IPS DF 4.7 (cell line): ENCODE measurements at regions not wholly inside any gene's neighbourhood (a gene's known extent, or its start where the extent isn't known, plus 50 kb on each side); places are given as distances from the start of the nearest gene placed in this dataset.
A peak's percentile ranks its signal among the peaks of the same experiment; 100 is the strongest.

Experiments
- DNase-seq: peaks from one replicate; pipeline ENCODE4 v3.0.0-alpha.2; 2013; ENCODE audit warnings: low spot score; ENCODE audit errors: extremely low read depth

GRCh38 chr13:76129305-76130000, 493.3 kb downstream of the LMO7 start:
- no peak for DNase-seq

- no peak for DNase-seq
Observed at GRCh38 chr13:76127922-76128321, 491.8 kb downstream of the LMO7 start.

- DNase-seq = no peak
Observed at GRCh38 chr13:76123548-76123947, 487.4 kb downstream of the LMO7 start.

GRCh38 chr13:76116751-76117360, 480.7 kb downstream of the LMO7 start:
- DNase-seq = no peak

GRCh38 chr13:76106763-76107162, 470.6 kb downstream of the LMO7 start:
- no peak for DNase-seq

- DNase-seq = no peak
Observed at GRCh38 chr13:76094645-76095044, 458.5 kb downstream of the LMO7 start.

- no peak for DNase-seq
Observed at GRCh38 chr13:76091076-76091475, 454.9 kb downstream of the LMO7 start.

- DNase-seq = no peak
Observed at GRCh38 chr13:76086729-76087128, 450.6 kb downstream of the LMO7 start.

GRCh38 chr13:76067850-76068249, 431.7 kb downstream of the LMO7 start:
- no peak for DNase-seq

GRCh38 chr13:76053181-76053580, 417.1 kb downstream of the LMO7 start:
- DNase-seq = no peak

GRCh38 chr13:76049376-76049746, 413.2 kb downstream of the LMO7 start:
- no peak for DNase-seq

GRCh38 chr13:76048675-76049375, 412.7 kb downstream of the LMO7 start:
- no peak for DNase-seq

- DNase-seq = no peak
Observed at GRCh38 chr13:76048131-76048530, 412.0 kb downstream of the LMO7 start.

- no peak for DNase-seq
Observed at GRCh38 chr13:76043874-76044273, 407.7 kb downstream of the LMO7 start.

- peak; percentile 7 for DNase-seq
Observed at GRCh38 chr13:76038920-76039716, 403.0 kb downstream of the LMO7 start.

- DNase-seq = no peak
Observed at GRCh38 chr13:76036176-76036575, 400.0 kb downstream of the LMO7 start.

- DNase-seq = no peak
Observed at GRCh38 chr13:76035711-76036110, 399.6 kb downstream of the LMO7 start.

GRCh38 chr13:76029706-76030105, 393.6 kb downstream of the LMO7 start:
- DNase-seq = no peak

GRCh38 chr13:76029088-76029487, 393.0 kb downstream of the LMO7 start:
- no peak for DNase-seq

GRCh38 chr13:76027131-76027530, 391.0 kb downstream of the LMO7 start:
- no peak for DNase-seq

GRCh38 chr13:76025392-76025791, 389.3 kb downstream of the LMO7 start:
- no peak for DNase-seq

- no peak for DNase-seq
Observed at GRCh38 chr13:76024151-76024550, 388.0 kb downstream of the LMO7 start.
